Non-pigmented ciliary epithelial cell (primary cell): ENCODE measurements at regions not wholly inside any gene's neighbourhood (a gene's known extent, or its start where the extent isn't known, plus 50 kb on each side); places are given as distances from the start of the nearest gene placed in this dataset.
"Not testable (repeated sequence)": the region's sequence is repeated elsewhere in the genome, so short reads cannot be mapped to it uniquely, and the experiment has no call there.

Experiments
- DNase-seq: peaks from one replicate; pipeline ENCODE4 v3.0.0-alpha.2; 2010; ENCODE audit warnings: low read depth

GRCh38 chr16:65767125-65767524 is 599.4 kb upstream of the CDH5 start:
- DNase-seq, result no peak

DNA sequence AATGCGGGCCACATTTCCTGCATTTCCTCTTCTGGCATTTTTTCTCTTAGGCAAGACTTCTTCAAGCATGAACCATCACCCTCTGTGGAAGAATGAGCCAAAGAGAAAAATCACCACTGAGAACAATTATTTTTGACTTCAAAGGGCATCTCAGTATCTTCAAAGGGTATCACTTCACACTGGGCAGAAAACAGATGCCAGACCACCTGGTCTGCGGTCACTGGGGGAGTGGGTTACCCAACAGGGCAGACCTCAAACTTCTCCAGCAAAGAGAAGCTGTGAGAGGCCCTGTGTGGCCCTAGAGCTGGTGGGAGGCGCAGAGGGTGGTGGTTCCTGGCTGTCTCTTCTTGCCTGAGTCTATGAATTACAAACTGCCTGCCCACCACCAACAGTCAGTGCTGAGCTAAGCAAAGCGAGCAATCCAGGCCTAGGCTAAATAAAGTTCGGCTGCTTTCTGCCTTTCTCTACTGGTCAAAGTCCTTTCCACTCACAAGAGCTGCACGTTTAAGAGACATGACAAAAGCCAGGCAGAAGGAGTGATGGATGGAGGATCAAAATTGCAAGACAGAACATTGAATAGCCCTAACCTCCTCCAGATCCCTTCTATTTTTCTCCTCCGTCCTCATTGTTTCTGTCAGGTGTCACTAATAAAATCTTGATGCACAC is 602.7 kb upstream of the CDH5 start:
- DNase-seq, result no peak

GRCh38 chr16:65760874-65761273 is 605.6 kb upstream of the CDH5 start:
- no peak for DNase-seq

DNA sequence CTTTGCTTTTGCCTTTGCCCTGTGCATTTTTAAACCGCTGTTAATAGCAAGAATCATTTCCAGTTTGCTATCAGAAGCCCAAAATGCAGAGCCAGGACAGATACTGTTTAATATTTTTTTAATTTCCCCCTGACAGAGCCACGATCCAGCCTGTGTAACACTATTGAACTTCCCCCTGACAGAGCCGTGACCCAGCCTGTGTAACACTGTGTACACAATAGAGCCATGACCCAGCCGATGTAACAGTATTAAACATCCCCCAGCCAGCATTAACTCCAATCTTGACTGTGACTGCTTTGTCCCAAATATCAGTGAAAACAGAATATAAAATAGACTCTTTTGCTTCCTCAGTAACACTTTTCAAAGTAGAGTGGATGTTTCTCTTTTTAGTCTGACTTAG is 607.9 kb upstream of the CDH5 start:
- no peak for DNase-seq

DNA sequence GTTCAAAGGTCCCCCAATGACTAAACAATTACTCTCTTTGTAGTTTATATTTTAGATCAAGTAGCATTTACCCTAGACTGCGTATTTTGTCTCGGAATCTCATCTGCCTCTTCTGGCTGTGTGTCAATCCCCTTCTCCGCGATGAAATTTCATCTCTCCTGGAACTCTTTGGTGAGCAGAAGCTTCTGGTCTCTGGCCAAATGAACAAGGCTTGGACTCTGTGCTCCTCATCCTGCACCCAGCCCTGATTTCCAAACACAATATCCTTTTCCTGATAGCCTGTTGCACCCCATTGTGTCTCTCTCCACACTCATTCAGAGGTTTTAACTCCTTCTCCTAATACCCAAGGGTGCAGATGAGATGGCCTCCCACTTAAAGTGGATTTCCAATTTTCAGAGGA is 609.4 kb upstream of the CDH5 start:
- no peak for DNase-seq

- DNase-seq, result no peak
Observed at GRCh38 chr16:65756163-65756562, 610.3 kb upstream of the CDH5 start.

DNA sequence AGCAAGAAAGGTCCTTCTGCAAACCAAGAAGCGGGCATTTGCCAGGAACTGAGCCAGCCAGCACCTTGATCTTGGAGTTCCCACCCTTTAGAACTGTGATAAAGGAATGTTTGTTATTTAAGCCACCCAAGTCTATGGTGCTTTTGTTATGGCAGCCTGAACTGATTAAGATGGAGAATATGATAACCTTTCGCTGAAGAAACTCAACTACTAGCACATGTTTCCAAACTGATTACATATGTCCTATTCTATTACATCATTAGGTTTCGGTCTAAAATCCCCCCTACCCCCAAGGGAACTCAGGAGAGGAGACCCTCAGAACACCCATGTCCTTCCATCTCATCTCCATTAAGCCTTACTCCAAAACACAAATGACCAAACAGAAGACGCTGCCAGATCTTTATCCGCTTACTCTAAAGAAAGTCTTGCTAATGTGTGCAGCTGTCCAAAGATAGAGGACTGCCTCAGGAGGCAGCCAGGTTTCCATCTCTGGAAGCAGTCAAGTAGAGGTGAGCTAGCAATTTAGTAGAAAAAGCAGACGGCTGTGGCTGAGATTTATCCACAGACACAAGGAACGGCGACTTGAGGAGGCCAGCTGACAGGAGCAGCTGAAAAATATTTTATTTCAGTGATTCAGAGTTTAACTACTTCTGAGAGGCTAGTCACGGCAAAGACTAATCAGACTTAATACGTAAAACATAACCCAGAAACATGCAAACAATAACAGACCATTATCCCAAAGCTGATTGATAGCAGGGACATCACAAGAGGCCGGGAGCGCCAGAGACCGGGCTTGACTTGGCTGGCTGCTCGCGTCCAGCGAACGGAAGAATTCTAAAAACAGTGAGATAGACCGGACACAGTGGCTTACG is 611.4 kb upstream of the CDH5 start:
- DNase-seq, result peak; percentile 27

DNA sequence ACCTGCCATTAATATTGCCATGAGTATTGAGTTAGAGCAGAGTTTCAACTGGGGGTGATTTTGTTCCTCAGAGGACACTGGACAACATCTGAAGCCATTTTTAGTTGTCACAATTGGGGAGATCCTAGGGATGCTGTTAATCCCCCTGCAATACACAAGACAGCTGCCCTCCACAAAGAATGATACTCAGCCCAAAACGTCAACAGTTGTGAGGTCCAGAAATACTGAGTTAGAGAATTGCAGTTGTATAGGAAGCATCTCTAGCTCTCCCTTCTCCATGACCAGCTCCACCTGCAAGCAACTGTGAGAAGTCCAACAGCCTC is 614.0 kb upstream of the CDH5 start:
- no peak for DNase-seq

- no peak for DNase-seq
Observed at GRCh38 chr16:65751622-65752521, 614.6 kb upstream of the CDH5 start.

DNA sequence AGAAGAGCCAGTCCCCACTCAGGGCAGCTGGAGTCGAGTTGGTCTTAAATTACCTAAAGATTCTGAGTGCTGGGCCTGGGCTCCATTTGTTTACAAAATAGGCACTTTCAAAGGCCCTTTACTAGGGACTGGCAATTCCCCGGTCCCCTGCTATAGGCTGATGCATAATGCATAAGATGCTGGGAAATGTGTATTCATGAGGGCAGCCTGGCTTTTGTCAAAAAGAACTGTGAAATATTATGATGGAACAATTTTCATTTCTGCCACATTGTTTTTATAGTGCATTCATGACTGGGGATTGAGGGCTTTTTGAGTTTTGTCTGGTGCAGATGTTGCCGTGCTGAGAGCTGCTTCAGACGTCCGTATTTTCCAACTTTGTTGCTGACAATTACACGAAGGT is 617.0 kb upstream of the CDH5 start:
- no peak for DNase-seq

GRCh38 chr16:65746941-65747340 is 619.5 kb upstream of the CDH5 start:
- DNase-seq, result no peak

- no peak for DNase-seq
Observed at GRCh38 chr16:65745201-65745708, 621.2 kb upstream of the CDH5 start.

- no peak for DNase-seq
Observed at GRCh38 chr16:65744401-65744800, 622.1 kb upstream of the CDH5 start.

- no peak for DNase-seq
Observed at GRCh38 chr16:65743558-65743957, 621.7 kb upstream of the CDH11 start.

DNA sequence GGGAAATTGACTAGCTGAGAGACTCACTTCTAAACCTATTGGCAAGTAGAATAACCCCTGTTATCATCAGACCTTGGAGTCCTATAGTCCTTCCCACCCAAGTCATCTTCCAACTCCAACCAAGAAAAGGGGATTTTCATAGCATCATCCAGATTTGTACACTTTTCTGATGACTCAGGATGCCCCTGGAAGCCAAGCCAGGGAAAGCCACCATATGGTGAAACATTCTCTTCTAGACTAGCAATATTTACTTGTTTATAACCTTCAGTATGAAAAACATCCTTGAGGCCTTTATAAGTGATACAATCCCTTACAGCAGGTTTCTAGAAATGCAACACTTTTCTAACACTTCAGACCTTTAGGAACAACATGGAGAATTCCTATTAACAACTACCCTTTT is 618.8 kb upstream of the CDH11 start:
- DNase-seq, result no peak

GRCh38 chr16:65739518-65739917 is 617.7 kb upstream of the CDH11 start:
- no peak for DNase-seq

GRCh38 chr16:65737831-65738230 is 616.0 kb upstream of the CDH11 start:
- no peak for DNase-seq

GRCh38 chr16:65735615-65736014 is 613.8 kb upstream of the CDH11 start:
- not testable (repeated sequence) for DNase-seq

DNA sequence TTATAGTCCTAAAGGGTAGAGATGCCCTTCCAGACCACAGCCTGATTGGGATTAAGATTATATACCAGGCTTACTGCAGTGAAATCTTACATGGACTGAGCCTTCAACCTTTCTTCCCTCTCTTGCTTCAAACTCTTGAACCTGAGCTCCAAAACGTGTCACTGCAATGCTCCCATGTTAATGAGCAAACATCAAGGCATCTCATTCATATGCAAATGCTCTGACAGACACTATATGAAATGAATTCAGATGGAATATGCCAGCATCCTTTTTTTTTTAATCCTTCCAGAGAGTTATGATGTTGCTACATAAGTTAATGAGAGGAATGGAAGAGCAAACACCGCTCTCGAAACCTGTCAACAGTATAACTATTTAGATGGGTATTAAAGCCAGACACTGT is 611.9 kb upstream of the CDH11 start:
- DNase-seq, result no peak

DNA sequence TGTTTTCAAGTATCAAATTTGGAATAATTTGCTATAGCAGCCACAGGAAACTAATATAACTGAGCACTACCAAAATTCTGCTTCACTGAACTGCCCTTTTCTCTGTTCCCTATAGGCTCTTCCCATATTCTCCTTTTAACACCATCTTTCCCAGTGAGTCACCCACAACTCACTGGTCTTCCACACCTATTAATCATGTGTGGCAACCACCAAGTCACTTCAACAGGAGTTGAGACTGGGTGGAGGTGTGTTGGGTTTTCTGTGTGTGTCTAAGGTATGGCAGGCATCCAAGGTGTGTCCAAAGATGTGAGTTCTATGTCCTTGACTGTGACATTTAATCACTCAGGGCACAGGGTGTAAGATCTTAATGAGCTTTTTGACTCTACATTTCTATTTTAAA is 610.0 kb upstream of the CDH11 start:
- DNase-seq, result no peak

DNA sequence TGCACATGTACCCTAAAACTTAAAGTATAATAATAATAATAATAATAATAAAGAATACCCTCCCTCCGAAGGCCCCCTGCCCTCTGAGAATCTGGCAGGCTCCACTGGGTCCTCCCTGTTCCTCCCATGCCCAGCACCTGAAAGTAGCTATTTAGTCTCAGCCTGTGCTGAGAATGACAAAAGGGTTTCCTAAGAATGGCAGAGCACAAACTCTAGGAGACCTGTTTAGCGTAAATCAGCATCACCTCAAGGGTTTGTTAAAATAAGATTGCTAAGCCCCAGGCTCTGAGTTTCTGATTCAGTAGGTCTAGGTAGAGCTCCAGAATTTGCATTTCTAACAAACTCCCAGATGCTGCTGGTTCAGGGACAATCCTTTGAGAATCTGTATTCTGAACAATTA is 606.8 kb upstream of the CDH11 start:
- DNase-seq, result no peak

DNA sequence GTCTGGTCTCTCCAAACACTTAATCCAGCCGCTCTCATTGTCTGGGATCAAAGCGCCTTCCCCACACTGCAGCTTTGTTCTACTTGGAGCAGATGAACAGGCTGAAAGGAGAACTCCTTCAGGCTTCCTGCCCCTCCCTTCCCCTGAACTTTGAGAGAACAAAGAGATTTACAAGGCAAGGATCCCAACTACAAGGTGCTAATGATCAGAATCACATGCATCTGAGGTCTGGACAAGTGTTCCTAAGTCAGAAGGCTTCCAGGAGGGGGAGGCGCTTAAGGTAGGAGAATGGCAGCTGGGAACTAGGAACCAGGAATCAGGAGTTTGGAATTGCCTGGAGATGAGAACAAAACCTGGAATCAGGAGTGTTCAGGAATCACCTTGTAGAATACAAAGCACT is 606.3 kb upstream of the CDH11 start:
- DNase-seq, result no peak
